ENCODE measurements at regions not wholly inside any gene's neighbourhood (a gene's known extent, or its start where the extent isn't known, plus 50 kb on each side); places are given as distances from the start of the nearest gene placed in this dataset.

DNA sequence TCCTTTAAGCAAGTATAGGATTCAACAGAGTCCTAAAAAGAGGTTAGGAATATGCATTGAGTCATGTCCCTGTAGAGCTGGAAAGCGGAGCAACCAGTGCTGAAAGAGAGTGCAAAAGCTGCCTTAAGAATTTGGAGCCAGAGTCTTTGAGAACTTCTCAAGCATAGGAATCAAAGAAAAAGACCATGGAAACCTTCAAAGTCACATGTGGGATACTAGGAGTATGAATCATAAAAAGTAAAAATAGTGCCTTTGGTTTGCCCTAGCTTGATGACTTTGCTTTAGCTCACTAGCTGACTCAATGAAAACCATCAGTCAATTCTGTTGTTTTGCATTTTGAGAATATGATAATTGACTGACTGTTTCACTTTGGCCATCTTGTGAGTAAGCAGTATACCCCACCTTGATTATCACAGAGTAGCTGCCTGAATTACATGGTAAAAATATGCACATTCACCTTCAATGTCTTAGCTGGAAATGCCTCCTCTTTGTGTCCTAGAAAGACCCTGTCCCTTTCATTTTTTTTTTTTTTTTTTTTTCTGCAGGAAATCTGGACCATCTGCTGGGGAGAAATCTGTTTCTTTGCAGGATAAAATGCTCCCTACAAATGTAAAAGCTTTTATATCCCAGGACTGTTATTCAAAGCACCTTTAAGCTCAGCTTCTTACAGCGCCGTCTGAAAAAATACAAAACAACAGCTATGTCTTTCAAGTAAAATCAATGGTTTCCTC is 248.6 kb upstream of the KRR1 start:
- TF ChIP-seq, protein P1, sequence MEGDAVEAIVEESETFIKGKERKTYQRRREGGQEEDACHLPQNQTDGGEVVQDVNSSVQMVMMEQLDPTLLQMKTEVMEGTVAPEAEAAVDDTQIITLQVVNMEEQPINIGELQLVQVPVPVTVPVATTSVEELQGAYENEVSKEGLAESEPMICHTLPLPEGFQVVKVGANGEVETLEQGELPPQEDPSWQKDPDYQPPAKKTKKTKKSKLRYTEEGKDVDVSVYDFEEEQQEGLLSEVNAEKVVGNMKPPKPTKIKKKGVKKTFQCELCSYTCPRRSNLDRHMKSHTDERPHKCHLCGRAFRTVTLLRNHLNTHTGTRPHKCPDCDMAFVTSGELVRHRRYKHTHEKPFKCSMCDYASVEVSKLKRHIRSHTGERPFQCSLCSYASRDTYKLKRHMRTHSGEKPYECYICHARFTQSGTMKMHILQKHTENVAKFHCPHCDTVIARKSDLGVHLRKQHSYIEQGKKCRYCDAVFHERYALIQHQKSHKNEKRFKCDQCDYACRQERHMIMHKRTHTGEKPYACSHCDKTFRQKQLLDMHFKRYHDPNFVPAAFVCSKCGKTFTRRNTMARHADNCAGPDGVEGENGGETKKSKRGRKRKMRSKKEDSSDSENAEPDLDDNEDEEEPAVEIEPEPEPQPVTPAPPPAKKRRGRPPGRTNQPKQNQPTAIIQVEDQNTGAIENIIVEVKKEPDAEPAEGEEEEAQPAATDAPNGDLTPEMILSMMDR (IDR thresholded peaks at IDR 0.05): no peak
- no peak for TF ChIP-seq EZH2 (IDR thresholded peaks at IDR 0.05)
